SIG-M5 (cell line): ENCODE measurements at regions not wholly inside any gene's neighbourhood (a gene's known extent, or its start where the extent isn't known, plus 50 kb on each side); places are given as distances from the start of the nearest gene placed in this dataset.
"Not testable (repeated sequence)": the region's sequence is repeated elsewhere in the genome, so short reads cannot be mapped to it uniquely, and the experiment has no call there.

Source experiments
- DNase-seq: peaks from one replicate; lab custom pipeline; 2025; lab: John Stamatoyannopoulos, UW

DNA sequence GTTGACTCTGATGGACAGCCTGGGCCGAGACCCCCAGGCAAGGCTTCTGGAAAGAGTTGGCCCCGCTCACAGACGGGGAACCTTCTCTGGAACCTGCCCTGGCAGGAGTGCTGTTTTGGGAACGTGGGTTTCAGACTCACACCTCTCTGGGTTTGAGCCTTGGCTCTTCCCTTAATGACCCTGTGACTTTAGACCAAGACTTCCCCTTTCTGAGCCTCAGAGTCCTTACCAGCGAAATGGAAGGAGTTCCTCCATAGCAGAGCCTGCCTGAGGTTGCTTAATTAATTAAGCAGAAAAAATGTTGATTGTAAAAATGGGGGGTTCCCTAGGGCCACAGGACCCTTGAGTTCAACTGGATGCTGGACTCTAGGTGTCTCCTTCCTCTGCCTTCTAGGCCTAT, 408.2 kb downstream of the SEC14L1 start:
- no peak for DNase-seq

DNA sequence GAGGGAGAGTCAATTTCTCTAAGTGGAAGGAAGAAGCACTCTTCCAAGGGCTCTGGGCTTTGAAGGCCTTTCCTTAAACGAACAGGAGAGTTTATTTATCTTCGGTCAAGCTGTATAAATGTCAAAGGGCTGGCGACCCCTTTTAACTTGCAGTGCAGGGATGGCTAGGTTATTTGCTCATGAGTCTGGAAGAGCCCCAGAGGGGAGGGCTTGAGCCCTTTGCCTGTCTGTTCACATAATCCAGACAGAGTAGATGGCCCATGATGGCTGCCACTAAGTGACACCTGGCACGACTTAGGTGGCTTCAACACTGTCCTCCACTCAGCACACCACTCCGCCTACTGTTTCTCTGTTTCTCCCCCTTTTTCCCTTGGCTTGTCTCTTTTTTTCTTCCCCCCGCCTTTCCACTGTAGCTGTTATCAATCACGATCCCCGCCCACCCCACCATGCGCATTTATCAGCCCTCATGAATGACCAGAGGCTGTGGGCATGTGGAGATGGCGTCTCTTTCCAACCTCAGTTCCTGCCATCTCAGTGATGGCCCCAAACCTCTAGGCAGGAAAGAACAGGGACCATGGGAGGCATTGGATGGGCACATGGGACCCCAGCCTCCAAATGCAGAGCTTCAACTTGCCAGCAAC, 408.7 kb upstream of the TNRC6C start:
- no peak for DNase-seq

DNA sequence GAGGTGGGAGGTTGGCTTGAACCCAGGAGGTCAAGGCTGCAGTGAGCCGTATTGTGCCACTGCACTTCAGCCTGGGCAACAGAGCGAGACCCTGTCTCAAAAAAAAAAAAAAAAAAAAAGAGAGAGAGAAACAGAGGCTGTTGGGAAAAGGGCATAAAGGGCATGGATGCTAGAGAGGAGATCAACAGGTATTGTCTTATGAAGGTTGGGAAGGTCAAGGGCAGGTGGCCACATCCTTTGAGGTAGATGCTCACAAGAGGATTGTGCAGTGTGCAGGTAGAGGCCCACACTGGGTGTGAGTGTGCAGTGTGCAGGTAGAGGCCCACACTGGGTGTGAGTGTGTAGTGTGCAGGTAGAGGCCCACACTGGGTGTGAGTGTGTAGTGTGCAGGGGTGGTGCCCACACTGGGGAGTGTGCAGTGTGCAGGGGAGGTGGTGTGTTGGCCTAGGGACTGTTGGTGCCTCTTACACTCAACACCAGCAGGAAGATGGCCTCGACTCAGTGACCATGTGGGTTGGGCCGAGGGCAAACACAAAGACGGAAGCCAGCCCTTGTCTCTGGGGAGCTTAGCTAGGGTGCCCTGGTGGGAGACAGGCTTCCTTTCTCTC, 404.9 kb upstream of the TNRC6C start:
- DNase-seq, result no peak

DNA sequence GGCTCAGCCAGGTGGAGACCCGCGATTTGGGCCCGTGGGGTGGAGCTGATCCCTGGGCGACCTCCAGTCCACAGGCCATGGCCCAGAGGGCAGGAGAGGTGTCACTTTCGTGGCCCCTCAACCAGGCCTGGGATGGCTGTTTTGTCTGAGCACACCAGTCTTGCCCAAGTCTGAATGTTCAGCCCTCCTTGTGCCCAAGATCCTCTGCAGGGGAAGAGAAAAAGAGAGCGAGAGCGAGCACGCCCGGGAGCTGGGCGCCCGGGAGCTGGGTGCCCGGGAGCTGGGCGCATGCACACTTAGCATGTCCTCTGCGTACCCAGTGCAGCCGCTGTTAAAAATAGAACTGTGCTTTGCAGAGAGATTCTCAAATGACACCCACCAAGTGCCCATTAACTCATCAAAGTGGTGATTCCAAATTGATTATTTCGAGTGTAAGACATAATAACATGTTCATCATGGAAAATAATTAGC, 403.3 kb upstream of the TNRC6C start:
- DNase-seq, result no peak

DNA sequence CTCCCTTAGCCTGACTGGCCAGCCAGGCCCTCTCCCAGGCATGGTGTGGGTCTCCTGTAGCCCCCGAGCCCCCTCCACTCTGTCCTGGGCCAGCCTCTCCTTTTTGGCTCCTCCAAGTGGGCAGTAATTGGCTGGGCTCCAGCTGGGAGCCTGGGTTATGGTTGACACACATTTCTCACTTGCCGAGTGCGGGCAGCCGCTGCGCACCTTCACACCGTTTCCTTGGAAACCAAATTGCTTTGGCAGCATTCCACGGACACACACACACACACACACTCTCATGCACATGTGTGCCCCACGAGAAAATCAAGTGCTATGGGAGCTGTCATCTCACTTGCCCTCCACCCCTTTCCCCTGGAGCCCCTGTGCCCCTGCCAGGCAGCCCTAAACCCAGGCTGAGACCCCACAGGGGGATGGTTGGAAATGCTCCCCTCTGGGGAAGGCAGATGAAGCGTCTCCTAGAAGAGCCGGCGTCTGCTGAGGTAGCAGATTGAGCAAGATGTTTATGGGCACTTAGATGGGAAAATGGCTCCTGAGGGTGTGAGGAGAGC, 402.7 kb upstream of the TNRC6C start:
- no peak for DNase-seq

DNA sequence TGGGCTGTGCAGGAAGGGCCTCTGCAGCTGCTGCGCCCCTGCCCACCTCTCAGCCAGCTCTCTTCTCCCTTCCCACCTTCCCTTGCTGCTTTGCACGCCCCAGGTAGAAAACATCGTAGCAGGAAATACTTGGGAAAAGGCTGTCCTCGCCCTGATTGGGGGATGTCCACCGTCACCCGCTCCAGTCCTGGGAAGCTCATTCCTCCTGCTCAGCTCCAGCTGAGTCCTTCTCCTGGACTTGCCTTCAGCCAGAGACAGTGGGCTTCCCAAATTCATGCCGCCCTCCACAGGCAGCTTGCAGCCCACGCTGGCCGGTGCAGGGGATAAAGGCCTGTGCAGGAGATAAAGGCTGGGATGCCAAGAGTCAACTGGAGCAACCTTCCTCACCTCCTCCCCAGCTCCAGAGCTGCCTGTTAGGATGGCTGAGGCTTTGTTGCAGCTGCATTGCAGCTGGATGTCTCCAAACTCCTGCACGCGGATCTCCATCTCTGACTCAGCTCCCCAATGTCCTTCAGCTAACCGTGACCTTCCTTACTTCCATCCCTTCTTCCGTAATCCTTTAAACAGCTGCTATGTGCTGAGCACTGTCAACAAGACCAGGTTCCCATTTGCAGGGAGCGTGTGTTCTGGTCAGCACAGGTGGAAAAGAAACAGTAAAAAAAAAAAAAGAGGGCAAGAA, 402.0 kb upstream of the TNRC6C start:
- no peak for DNase-seq

DNA sequence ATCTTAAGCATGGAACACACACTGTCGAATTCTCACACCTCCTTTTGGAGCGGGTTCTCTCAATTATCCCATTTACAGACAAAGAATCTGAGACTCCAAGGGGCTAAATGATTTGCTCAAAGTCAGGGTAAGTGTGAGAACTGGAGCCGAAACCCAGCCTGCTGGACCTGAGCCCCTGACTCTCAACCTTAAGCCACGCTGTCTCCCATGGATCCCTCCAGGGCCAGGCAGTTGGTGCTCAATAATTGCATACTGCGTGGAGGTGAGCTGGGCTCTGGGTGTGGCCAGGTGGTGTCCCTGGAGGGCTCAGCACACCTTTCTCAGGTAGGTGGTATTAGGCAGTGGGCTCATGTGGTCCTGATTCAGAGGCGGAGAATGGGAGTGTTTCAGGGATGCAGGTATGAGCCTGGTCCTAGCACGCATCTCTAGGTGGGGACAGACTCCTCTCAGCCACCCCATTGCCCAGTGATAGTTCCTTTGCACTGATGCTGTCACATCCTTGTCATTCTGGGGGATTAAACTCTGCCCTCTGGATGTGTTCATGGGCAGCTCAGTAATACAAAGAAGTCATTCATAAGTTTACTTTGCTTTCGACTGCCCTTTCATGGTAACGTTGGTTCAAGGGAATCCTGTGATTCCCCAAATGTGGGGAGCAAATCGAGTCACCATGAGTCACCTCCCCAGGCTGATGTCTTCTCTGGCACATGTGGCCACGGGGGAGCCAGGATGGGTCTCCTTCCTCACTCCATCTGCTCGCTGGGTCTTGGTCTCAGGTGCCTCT, 399.5 kb upstream of the TNRC6C start:
- no peak for DNase-seq

DNA sequence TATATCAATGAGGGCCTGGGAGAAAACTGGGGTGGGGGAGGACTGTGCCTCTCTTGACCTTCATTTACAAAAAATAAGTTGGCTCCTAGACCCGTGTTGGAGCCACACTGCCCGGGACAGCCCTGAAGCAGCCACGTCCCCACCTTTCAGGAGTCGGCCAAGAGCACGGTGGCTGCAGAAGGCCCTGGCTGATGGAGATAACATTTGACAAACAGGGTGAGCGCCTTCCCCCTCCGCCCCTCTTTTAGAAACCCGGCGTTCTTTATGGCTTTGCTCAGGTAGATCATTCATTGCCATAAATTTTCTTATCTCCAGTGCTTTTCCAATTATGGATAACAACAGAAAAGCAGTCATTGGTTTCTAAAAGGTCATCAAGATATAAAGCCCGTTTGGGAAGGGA, 398.1 kb upstream of the TNRC6C start:
- DNase-seq, result no peak

DNA sequence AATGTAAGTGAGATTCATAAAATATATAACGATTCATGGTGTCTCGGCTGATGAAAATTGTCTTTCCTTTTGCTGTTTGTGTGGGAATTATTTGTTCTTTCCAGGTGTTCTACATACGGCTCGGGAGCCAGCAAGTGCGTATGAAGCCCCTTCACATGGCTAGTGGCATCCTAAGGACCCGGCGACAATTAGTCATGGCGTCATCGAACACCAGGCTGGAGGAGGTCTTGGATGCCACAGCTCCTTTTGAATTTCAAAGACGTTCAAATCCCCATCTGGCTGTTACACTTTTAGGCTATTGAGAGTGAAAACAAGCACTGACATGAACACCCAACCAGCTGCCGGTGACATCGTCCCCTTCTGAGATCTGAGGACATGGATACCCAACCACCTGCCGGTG, 397.7 kb upstream of the TNRC6C start:
- no peak for DNase-seq

DNA sequence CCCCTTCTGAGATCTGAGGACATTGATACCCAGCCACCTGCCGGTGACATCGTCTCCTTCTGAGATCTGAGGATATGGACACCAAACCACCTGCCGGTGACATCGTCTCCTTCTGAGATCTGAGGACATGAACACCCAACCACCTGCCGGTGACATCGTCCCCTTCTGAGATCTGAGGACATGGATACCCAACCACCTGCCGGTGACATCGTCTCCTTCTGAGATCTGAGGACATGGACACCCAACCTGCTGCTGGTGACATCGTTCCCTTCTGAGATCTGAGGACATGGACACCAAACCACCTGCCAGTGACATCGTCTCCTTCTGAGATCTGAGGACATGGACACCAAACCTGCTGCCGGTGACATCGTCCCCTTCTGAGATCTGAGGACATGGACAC, 396.1 kb upstream of the TNRC6C start:
- DNase-seq, result not testable (repeated sequence)

DNA sequence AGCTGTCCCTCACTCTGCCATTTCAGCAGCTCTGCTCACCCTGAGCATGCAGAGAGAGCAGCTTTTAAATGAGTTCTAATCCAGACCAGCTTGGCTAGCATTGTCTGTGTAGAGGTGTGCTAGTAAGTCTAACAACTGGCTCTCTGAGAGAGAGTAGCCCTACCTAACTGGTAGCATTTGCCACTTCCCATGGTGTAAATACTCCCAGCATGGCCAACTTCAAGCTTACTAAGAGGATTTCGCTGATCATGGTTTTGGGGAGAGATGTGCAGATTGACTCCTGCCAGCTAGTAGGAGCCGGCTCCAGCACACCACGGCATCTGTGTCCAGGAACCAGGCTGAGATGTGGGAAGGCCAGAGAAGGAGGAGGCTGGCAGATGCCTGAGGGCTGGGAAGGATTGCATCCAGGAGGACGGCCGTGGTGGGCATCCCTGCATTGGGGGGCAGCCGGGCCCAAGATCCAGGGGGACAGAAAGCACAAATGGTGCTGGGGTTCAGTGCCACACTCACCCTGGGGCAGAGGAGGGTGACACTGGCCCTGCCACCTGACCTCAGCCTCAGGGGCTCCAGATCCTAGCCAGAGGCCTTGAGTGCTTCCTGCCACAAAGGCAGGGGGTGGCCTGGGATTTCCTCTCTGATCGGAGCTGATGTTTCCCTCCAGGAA, 394.9 kb upstream of the TNRC6C start:
- no peak for DNase-seq

DNA sequence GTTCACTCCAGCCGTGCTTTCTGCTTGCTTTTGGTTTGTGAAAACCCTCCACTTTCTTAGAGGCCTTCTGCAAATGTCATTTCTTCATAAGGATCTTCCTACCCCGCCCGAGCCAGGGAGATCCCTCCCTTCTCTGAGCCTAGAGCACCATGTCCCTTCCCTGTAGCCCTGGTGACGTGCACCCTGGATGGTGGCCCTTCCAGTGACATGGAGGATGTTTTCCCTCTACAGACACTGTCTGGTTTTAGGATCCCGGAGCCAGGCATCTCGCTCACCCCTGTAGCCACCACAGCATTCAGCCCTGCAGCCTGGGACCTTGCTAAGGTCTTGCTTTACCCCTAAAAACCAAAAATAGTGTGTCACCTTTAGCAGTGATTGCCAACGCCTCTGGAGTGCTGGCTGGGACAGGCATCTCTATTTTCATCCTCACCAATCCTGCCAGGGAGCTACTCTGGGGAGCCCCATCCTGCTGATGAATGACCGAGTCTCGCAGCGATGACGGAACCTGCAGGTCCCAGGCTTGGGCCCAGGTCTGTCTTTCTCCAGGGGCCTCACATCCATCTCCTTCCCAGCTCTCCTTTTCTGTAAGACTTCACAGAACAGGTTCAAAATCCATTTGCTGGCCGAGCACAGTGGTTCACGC, 394.1 kb upstream of the TNRC6C start:
- no peak for DNase-seq

DNA sequence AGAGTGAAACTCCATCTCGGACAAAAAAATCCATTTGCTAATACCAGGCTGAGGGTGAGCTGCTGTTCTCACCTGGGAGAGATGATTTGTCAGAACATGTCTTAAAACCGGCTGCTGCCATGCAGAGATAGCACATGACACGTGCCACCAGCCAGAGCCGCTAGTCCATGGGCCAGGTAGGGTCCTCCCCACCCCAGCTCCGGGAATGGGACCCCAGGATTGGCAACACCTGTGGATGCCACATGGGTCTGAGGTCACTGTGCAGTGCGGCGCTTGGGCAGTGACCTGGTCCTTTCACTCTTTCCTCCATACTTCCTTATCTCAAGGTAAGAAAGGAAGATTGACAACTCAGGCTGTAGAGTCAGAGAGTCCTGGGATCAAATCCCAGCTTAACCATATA, 393.3 kb upstream of the TNRC6C start:
- DNase-seq, result no peak

DNA sequence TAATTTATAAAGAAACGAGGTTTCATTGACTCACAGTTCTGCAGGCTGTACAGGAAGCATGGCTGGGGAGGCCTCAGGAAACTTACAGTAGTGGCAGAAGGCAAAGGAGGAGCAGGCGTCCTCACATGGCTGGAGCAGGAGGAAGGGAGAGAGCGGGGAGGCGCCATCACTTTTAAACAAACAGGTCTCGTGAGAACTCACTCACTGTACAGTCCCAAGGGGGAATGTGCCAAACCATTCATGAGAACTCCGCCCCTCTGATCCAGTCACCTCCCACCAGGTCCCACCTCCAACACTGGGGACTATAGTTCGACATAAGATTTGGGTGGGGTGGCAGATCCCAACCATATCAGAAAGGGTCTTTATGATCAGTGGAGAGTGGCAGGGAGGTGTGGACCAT, 392.4 kb upstream of the TNRC6C start:
- no peak for DNase-seq

DNA sequence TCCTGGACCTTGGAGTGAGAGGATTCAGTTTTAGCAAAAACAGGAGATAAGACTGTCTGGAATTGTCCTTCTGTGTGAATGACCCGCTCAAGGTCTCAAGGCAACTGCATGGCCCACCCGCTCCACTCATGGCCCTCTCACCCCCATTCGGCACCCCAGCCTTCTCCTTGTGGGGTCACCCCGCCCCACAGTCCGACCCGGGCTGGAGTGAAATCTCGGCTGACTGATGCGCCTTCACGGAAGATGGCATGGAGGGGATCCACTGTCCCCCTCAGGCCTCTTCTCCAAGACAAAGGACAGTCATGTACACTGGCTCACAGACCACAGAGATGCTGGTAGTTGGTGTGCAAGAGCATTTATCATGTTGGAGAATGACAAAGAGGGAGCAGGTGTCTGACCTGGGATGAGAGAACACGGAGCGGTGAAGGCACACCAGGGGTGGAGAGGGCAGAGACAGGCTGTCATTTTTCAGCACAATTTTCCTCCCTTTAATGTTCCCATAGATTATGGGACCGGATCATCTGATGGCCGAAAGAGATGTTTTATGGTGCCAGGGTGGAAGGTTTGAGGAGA, 391.9 kb upstream of the TNRC6C start:
- no peak for DNase-seq

DNA sequence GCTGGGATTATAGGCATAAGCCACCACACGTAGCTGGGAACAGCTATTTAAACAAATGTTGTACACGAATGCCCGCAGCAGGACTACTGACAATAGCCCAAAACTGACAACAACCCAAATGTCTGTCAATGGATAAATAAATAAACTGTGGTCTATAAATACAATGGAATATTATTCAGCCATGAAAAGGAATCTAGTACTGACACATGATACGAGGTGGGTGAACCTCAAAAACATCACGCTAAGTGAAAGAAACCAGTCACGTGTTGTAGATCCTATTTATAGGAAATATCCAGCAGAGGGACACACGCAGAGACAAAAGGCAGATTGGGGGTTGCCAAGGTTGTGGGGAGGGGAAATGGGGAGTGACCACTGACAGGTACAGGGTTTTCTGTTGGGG, 390.0 kb upstream of the TNRC6C start:
- DNase-seq, result no peak

DNA sequence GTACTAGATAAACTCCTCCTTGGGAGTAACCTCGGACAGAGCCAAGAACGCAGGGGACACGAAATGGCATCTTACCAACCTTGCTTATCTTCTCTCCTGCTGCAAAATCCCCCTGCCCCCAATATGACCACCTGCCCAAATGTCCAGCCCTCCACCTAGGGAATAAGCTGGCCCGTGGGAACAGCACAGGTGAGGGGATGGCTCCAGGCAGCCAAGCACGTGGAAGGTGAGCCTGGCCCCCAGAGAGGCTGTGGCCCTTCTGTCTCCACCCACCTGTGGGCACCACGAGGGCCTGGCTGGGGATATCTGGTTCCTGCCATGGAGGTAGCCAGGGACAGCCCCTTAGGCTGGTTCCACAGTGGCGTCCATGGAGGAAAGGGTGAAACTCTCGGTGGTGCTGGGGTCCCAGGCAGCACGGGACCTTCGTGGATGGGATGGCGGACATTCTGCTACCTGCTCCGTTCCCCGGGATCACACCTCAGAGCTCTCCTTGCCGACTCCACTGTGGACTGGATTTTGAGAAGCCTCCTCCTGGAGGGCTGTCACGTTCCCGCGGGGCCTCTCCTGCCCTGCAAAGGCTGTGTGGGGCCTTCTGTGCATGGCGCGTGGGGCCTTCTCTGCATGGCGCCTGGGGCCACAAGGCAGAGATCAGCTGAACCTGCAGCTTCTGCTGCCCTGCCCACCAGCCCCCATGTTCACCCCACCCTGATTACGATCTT, 388.5 kb upstream of the TNRC6C start:
- DNase-seq, result no peak

DNA sequence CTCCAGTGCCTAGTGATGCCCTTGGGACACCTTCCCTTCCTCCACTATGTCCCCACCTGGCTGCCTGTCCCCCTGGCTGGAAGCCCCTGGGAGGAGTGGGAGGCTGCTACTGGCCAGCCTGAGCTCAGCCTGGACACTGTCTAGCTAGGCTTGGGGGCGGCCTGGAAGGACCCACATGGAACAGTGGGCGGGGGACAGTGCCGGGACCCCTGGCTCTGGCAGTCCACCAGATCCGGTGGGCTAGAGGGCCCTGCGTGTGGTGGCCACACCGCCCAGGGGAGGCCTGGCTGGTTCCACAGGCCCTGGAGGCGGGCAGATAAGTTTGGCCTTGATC, 388.0 kb upstream of the TNRC6C start:
- no peak for DNase-seq

DNA sequence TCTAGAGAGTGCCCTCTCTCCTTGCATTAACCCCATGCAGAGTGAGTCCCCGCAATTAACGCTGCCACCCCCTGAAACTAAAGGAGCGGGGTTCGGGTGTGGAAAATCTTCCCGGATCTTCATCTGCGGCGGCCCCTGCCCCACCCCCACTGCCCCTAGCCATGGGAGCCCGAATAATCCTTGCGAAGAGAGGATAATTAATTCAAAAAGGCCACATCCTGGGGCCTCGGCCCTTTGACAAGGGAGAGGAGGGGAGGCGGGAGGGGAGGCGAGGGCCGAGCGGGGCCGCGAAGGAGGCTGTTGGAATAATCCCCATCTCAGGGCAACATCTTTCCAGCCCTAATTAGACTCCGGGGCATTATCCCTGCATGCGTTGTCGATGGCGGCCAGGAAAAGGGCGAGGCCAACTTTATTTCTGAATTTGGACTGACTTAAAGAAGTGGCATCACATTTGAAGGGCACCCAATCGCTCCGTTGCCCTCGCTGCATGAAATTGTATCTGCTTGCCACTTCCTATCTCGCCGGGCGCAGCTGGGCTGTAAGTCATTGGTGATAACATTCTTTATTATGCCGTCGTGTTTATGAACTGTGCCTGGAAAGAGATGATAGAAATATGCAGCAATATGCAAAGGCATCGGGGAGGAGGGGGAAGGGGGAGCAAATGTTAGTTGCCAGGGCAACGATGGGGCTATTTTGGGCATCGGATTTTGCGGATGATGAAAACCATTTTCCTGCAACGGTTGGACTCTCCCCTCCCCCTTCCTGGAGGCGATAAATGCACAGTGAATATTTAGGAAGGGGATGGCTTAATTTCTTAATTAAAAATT, 387.1 kb upstream of the TNRC6C start:
- no peak for DNase-seq
